Fibroblast of mammary gland (primary cell): ENCODE measurements at regions not wholly inside any gene's neighbourhood (a gene's known extent, or its start where the extent isn't known, plus 50 kb on each side); places are given as distances from the start of the nearest gene placed in this dataset.

Experiments used
- DNase-seq: peaks from one replicate; pipeline ENCODE4 v3.0.0-alpha.2; 2010; ENCODE audit warnings: low read depth
- H3K4me3 ChIP-seq: 2 replicates; pipeline ENCODE4 v1.5.1; 2011; ENCODE audit warnings: low read depth, mild to moderate bottlenecking, low read length, moderate library complexity; ENCODE audit not compliant: control insufficient read depth
- CTCF ChIP-seq: conservative IDR thresholded peaks from 2 replicates; pipeline ENCODE4 v1.5.1; 2011; ENCODE audit warnings: low read depth, low read length, inconsistent platforms; ENCODE audit not compliant: control insufficient read depth, insufficient read depth

GRCh38 chr20:56786503-56786902 is 157.4 kb downstream of the TFAP2C start:
- H3K4me3 ChIP-seq, result no peak overlapping the region
- no peak for DNase-seq
- no peak for TF ChIP-seq CTCF

GRCh38 chr20:56788041-56788670 is 159.1 kb downstream of the TFAP2C start:
- no peak overlapping the region for H3K4me3 ChIP-seq
- DNase-seq, result peak; percentile 100
- no peak for TF ChIP-seq CTCF

- peak; percentile 81 for DNase-seq
- H3K4me3 ChIP-seq, result no peak overlapping the region
- no peak for TF ChIP-seq CTCF
Measured at GRCh38 chr20:56788671-56789610, 159.8 kb downstream of the TFAP2C start.

- no peak overlapping the region for H3K4me3 ChIP-seq
- no peak for DNase-seq
- no peak for TF ChIP-seq CTCF
Measured at GRCh38 chr20:56793916-56794315, 164.8 kb downstream of the TFAP2C start.

GRCh38 chr20:56795492-56795891 is 166.4 kb downstream of the TFAP2C start:
- H3K4me3 ChIP-seq, result no peak overlapping the region
- no peak for TF ChIP-seq CTCF
- peak; percentile 38 for DNase-seq

- no peak overlapping the region for H3K4me3 ChIP-seq
- TF ChIP-seq CTCF, result no peak
Measured at GRCh38 chr20:56796345-56796744, 167.2 kb downstream of the TFAP2C start.

GRCh38 chr20:56797023-56797422 is 167.9 kb downstream of the TFAP2C start:
- no peak overlapping the region for H3K4me3 ChIP-seq
- TF ChIP-seq CTCF, result no peak
- DNase-seq, result no peak

More at GRCh38 chr20:56796345-56796744, 167.2 kb downstream of the TFAP2C start:
- no peak for DNase-seq
